ENCODE measurements at regions not wholly inside any gene's neighbourhood (a gene's known extent, or its start where the extent isn't known, plus 50 kb on each side); places are given as distances from the start of the nearest gene placed in this dataset.
"Not testable (repeated sequence)": the region's sequence is repeated elsewhere in the genome, so short reads cannot be mapped to it uniquely, and the experiment has no call there.

- DNase-seq (ENCODE audit: low read depth): no peak
These were observed 239.6 kb upstream of the TUSC1 start for GRCh38 chr9:25917731-25918362.

GRCh38 chr9:25913806-25914205 is 235.6 kb upstream of the TUSC1 start:
- no peak for DNase-seq (ENCODE audit: low read depth)

GRCh38 chr9:25904701-25905100 is 226.5 kb upstream of the TUSC1 start:
- no peak for DNase-seq (ENCODE audit: low read depth)

- no peak for DNase-seq (ENCODE audit: low read depth)
These were observed 213.3 kb upstream of the TUSC1 start for GRCh38 chr9:25891527-25891926.

GRCh38 chr9:25889661-25890060 is 211.4 kb upstream of the TUSC1 start:
- no peak for DNase-seq (ENCODE audit: low read depth)

- DNase-seq (ENCODE audit: low read depth): no peak
These were observed 198.0 kb upstream of the TUSC1 start for GRCh38 chr9:25876248-25876647.

GRCh38 chr9:25864509-25864908 is 186.3 kb upstream of the TUSC1 start:
- no peak for DNase-seq (ENCODE audit: low read depth)

GRCh38 chr9:25861421-25861820 is 183.2 kb upstream of the TUSC1 start:
- no peak for DNase-seq (ENCODE audit: low read depth)

- no peak for DNase-seq (ENCODE audit: low read depth)
These were observed 178.9 kb upstream of the TUSC1 start for GRCh38 chr9:25857147-25857546.

GRCh38 chr9:25850803-25851202 is 172.6 kb upstream of the TUSC1 start:
- no peak for DNase-seq (ENCODE audit: low read depth)

GRCh38 chr9:25845867-25846266 is 167.6 kb upstream of the TUSC1 start:
- DNase-seq (ENCODE audit: low read depth): no peak

GRCh38 chr9:25830381-25830780 is 152.1 kb upstream of the TUSC1 start:
- DNase-seq (ENCODE audit: low read depth): no peak

- no peak for DNase-seq (ENCODE audit: low read depth)
These were observed 149.4 kb upstream of the TUSC1 start for GRCh38 chr9:25827626-25828025.

- no peak for DNase-seq (ENCODE audit: low read depth)
These were observed 138.2 kb upstream of the TUSC1 start for GRCh38 chr9:25816439-25816838.

- no peak for DNase-seq (ENCODE audit: low read depth)
These were observed 135.8 kb upstream of the TUSC1 start for GRCh38 chr9:25814023-25814422.

GRCh38 chr9:25813478-25813877 is 135.2 kb upstream of the TUSC1 start:
- DNase-seq (ENCODE audit: low read depth): no peak

GRCh38 chr9:25808554-25808953 is 130.3 kb upstream of the TUSC1 start:
- no peak for DNase-seq (ENCODE audit: low read depth)

- DNase-seq (ENCODE audit: low read depth): no peak
These were observed 126.6 kb upstream of the TUSC1 start for GRCh38 chr9:25804856-25805255.

- DNase-seq (ENCODE audit: low read depth): not testable (repeated sequence)
These were observed 123.7 kb upstream of the TUSC1 start for GRCh38 chr9:25801989-25802388.

- no peak for DNase-seq (ENCODE audit: low read depth)
These were observed 95.6 kb upstream of the TUSC1 start for GRCh38 chr9:25773805-25774204.

- DNase-seq (ENCODE audit: low read depth): no peak
These were observed 77.7 kb upstream of the TUSC1 start for GRCh38 chr9:25755951-25756350.

- DNase-seq (ENCODE audit: low read depth): no peak
These were observed 74.2 kb upstream of the TUSC1 start for GRCh38 chr9:25752398-25752797.

GRCh38 chr9:25742256-25742655 is 64.0 kb upstream of the TUSC1 start:
- no peak for DNase-seq (ENCODE audit: low read depth)

- no peak for DNase-seq (ENCODE audit: low read depth)
These were observed 55.2 kb upstream of the TUSC1 start for GRCh38 chr9:25733336-25733982.
